CD4-positive, alpha-beta T cell treated with Interleukin-6 at 100 ng/mL for 8 hours (primary cell): ENCODE measurements at regions not wholly inside any gene's neighbourhood (a gene's known extent, or its start where the extent isn't known, plus 50 kb on each side); places are given as distances from the start of the nearest gene placed in this dataset.
A peak's percentile ranks its signal among the peaks of the same experiment; 100 is the strongest.

Source experiments
- DNase-seq: peaks from one replicate; pipeline ENCODE4 v3.0.0-alpha.2; 2020; ENCODE audit warnings: mixed read lengths, low spot score

GRCh38 chr14:49971156-49972130, 78.6 kb downstream of the ARF6 start:
- peak; percentile 80 for DNase-seq

GRCh38 chr14:49972131-49972671, 79.3 kb downstream of the ARF6 start:
- peak; percentile 5 for DNase-seq

- peak; percentile 58 for DNase-seq
Measured at GRCh38 chr14:49972823-49973222, 79.9 kb downstream of the ARF6 start.

GRCh38 chr14:49975276-49975675, 82.4 kb downstream of the ARF6 start:
- DNase-seq, result no peak

GRCh38 chr14:49975799-49976198, 82.9 kb downstream of the ARF6 start:
- DNase-seq, result no peak

- DNase-seq, result peak; percentile 74
Measured at GRCh38 chr14:49977126-49977841, 84.4 kb downstream of the ARF6 start.

GRCh38 chr14:49980027-49980426, 87.1 kb downstream of the ARF6 start:
- no peak for DNase-seq

- DNase-seq, result no peak
Measured at GRCh38 chr14:49982082-49982481, 89.2 kb downstream of the ARF6 start.

- no peak for DNase-seq
Measured at GRCh38 chr14:49982501-49982951, 89.6 kb downstream of the ARF6 start.

- DNase-seq, result no peak
Measured at GRCh38 chr14:49984424-49984823, 91.5 kb downstream of the ARF6 start.

GRCh38 chr14:49986343-49987014, 93.6 kb downstream of the ARF6 start:
- DNase-seq, result no peak

GRCh38 chr14:49988080-49988990, 95.5 kb downstream of the ARF6 start:
- DNase-seq, result no peak

- no peak for DNase-seq
Measured at GRCh38 chr14:49989966-49990365, 97.1 kb downstream of the ARF6 start.

GRCh38 chr14:49991491-49991890, 98.6 kb downstream of the ARF6 start:
- no peak for DNase-seq

GRCh38 chr14:49992036-49992435, 99.2 kb downstream of the ARF6 start:
- no peak for DNase-seq

GRCh38 chr14:49992448-49992847, 99.6 kb downstream of the ARF6 start:
- DNase-seq, result no peak

GRCh38 chr14:49992901-49993339, 100.0 kb downstream of the ARF6 start:
- DNase-seq, result no peak

GRCh38 chr14:49993565-49993964, 100.7 kb downstream of the ARF6 start:
- no peak for DNase-seq

- no peak for DNase-seq
Measured at GRCh38 chr14:49994951-49995561, 102.2 kb downstream of the ARF6 start.

GRCh38 chr14:49997991-49998390, 105.1 kb downstream of the ARF6 start:
- DNase-seq, result no peak
